KBM-7 (cell line): ENCODE measurements at regions not wholly inside any gene's neighbourhood (a gene's known extent, or its start where the extent isn't known, plus 50 kb on each side); places are given as distances from the start of the nearest gene placed in this dataset.

ENCODE experiments used
- DNase-seq: peaks from one replicate; pipeline ENCODE4 v3.0.0-alpha.2; 2015
- in situ Hi-C: fragments of 300-500 bp; cut with MboI; formaldehyde crosslinking; loops from 2 replicates; pipeline ENCODE4 v1.14.3; 2020; ENCODE audit warnings: low sequenced_read_pairs, low pct_unique_long_range_greater_than_20kb, mixed read lengths

DNA sequence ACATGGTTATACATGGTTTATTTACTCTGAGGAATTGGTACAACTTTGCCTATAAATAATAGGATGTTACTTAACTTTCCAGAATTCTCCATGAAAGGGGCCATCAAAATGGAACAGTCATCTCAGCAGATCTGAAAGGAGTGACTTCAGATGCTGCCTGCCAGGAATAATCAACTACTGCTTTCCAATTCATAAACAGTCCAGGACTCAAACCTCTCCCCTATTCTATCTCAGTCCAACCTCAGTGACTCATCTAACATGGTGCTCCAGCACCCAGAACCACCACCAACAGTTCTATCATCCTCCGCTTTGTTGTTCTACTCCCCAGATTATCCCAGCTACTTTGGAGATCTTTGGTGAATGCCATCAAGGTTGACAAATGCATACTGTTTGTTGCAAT, 221.5 kb upstream of the MPDZ start:
- in situ Hi-C loops, result no loop called here
- no peak for DNase-seq

DNA sequence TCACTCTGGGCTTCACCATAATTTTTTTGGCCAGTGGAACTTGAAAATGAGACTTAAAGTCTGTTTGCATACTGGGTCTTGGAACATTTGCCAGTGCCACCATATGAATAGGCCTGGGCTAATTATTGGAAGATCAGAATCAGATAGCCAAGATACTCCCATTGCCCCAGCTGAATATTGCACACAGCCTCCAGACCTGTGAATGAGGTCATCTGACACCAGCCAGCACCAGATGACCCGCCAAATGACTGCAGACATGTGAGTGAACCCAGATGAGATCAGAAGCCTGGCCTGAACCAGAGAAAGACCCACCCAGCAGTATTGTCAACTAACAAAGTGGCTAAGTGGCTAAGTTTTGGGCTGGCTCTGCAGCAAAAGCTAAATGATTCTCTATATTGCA, 220.5 kb upstream of the MPDZ start:
- in situ Hi-C loops, result no loop called here
- no peak for DNase-seq

DNA sequence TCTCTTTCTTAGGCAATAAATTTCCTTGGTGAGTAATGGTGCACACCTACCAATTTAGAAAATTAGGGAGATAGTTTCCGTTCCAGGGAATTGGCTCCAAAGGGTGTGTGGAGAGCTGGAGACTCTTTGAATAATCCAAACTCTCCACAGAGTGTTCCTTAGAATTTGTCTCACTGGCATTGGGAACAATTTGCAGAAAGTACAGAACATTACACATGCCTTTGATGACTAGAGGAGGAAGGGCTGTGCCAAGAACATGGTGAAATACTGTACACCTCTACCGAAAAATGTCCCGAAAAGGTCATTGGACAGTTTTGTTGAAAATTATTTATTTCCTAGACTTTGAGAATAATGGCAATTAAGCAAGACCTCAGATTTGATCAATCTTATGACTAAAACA, 214.2 kb upstream of the MPDZ start:
- in situ Hi-C loops, result no loop called here
- no peak for DNase-seq

DNA sequence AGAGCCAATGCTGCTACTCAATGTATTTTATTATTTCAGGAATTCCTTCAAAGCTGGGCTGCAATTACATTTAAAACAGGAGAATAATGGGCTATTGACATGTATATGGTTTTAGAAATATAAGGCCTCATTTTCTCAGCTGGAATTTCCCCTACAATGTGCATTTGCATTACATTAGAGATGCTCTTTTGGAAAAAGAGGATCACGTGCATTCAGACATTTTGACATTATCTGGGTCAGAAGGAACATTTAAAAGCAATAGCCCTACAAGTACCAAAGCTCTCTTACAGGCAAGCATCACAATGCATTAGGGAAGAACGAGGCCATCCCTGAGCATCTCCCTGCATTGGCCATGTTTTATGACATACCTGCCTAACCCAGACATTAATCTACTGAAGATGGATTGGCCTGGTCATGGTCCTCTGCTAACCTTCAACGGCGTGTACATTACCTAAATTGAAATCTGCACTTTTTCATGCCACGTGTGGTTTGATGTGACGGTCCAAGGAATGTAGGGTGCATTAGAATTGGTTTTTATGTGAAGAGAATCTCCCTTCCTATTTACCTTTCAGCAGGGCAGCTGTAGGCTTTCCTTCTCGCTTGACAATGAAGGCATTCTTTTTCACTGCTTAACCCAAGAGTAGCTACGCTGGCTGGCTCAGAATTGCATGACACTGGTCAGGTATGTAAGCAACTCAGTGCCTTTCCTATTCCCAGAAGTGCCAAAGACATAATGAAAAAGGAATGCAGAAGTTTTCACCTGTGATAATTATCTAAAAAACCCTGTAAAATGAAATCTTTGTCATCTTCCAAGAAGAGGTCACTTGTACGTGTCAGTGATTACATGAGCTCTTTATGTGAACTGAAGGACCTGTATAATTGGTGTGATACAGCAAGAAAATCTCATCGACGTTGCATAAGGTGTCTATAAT, 212.3 kb upstream of the MPDZ start:
- DNase-seq, result no peak
- in situ Hi-C loops, result no loop called here

DNA sequence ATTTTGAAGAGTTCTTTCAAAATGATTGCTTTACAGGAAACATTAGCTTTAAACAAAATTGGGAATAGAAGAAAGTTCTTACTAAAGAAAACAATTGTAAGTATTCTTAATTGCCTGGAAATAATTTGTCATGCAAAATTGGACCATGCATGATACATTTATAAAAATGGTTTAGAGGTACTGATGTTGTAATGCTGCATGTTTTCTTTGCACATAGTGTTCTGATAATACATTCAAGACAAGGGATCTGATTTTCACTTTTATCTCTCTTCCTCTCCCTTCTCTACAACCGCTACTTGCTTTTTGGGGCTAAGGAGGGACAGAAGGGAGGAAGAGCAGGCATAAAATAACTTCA, 211.6 kb upstream of the MPDZ start:
- DNase-seq, result no peak
- in situ Hi-C loops, result no loop called here

DNA sequence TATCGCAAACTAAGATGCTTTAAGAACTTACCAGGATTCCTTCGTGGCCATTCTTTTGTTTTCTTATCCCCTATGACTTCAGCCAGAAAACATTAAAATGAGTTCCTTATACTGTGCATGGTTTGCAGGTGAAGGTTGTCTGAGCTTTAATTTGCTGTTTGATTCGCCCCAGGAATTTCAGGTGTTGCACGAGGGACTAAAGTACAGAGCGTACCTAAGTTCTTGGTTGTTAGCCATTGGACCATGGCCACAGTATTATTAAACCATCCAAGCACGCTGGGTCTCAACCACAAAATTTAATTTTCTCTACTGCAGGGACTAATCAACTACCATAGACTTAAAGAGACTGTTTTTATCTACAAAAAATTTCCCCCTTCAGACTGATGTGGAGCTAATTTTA, 208.4 kb upstream of the MPDZ start:
- in situ Hi-C loops, result no loop called here
- DNase-seq, result no peak

DNA sequence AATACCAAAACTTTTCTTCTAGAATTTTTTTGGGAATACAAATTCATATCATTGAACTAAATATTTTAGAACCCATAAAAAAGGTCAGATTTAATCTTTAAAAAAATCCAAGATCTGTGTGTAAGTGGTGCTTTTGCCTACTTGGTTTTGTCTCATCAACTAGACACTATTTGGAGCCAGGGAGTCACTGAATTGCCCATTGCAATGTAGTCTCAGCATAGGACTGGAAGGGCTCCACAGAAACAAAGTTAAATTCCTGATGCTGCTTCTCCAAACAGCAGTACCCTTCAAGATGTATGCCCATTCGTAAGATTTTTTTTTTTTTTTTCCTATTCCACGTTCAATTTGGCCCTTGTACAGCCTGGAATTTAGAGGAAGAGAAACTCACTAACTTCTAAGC, 208.0 kb upstream of the MPDZ start:
- in situ Hi-C loops, result no loop called here
- no peak for DNase-seq

DNA sequence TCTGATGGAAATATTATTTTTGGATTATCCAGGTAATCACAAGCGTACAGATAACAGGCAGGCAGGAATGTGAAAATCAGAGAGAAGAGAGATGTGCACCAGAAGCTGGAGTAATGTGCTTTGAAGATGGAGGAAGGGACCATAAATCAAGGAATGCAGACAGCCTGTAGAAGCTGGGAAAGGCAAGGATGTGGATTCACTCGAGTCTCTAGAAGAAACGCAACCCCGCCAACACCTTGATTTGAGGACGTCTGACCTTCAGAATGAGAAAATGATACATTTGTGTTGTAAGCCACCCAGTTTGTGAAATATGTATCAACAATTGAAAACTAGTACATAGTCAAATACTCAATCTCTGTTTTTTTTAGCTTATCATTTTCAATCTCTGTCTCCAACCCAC, 207.6 kb upstream of the MPDZ start:
- in situ Hi-C loops, result no loop called here
- no peak for DNase-seq

DNA sequence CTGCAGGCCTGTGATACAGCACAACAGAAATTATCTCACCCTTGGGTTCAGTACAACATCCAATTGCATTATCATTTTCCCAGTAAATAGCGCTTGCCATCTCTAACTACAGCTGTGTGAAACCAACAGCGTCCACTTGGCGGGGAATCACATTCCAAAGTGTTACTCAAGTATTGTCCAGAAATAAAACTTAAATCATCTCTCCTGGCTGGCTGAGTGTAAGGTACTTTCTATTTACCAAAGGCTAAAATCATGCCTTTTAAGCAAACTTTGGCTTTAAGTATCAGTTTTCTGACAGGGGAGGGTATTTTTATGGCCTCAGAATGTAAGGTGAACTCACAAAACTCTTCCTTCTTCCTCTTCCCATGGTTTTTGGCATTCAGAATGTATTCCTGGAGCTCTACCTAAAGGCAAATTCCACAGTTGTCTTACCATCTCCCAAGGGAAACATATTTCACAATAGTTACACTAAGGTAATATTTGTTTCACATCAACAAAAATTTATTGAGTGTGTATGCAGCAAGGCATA, 205.6 kb upstream of the MPDZ start:
- in situ Hi-C loops, result no loop called here
- DNase-seq, result no peak

DNA sequence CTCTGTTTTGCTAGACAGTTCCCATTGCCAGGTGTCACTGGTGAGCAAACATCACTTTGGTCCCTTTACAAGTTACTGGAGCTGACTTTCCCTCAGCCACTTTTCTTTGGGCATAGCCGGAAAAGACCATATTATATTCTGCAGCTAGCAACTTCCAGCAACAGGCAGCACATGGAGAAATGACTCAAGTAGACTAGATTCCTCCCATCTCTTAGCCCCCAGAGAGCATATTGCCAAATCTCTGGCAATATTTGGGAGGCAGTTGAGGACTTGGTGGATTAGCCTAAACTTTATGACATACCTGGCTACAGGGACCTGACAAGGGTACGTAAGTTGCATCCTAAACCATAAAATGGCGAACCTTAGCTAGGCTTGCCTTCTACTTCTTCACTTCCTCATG, 204.7 kb upstream of the MPDZ start:
- in situ Hi-C loops, result no loop called here
- no peak for DNase-seq

DNA sequence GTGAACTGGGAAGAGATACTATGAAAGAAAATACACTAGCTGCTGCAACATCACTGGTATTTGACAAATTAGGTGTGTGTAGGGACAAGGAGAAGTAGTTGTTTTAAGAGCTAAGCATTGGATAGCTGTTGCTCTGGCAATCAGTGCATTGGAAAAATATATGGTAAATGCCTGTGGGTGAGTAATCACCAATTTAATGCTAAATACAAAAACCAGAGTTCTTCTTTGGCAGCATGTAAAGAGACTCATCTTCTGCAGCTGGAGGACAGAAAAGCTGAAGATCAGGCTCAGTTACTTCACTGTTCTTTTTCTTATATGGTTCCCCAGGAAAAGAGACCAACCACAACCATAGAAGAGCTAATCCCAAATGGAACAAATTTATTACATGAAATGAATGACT, 201.8 kb upstream of the MPDZ start:
- no peak for DNase-seq
- in situ Hi-C loops, result no loop called here

DNA sequence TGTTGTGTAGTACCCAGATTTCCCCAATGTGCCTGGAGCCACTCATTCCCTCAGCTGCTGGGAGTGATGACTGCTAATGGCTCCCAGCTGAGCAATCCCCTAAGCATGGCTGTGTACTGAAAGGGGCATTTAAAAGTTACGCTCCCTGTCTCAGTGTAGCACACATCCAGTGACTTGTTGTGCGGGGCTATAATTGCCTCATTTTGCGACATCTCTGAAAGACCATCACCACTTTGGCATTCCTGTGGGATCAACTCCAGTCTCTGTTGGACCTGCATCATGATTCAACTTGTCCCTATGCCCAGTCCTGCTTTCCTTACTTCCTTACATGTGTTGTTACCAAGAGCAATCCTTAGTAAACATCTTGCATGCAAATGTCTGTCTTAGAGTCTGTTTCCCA, 201.2 kb upstream of the MPDZ start:
- in situ Hi-C loops, result no loop called here

DNA sequence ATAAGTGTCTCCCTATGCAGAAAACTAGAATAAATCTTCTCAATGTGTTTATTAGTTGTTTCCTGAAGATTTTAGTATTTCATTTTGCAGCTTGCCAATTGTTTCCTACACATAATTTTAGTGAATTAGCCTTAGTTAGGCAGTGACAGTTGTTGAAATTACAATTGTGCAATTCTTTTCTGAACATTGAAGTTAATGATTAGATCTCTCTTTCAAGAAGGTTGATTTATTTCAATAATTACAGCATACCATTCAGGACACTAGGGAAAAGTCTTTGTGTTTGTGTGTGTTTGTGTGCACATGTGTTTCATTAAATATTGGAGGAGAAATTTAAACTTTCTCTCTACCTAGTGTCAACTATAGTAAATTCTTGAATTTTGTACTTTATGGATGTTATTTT, 199.6 kb upstream of the MPDZ start:
- in situ Hi-C loops, result no loop called here
- no peak for DNase-seq

More for the DNA sequence above, 201.2 kb upstream of the MPDZ start:
- DNase-seq, result no peak

DNA sequence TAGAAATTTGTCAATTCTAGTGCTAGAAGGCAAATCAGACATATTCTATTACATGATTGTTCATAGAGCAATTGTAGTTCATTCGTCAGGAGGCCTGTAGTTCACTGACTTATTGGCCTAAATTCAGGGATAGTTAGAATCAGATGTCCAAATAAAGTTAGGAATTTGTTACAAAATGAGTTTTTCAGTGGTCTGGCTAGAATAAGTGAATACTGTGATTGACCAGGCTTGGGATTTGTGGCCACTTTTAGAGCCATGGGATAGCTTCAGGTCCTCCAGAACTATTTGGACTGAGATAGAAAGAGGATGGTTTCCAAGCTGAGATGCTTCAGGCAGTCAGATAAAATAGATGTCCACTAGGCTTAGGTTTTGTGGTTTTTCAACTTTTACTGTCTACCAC, 199.1 kb upstream of the MPDZ start:
- DNase-seq, result no peak
- in situ Hi-C loops, result no loop called here

DNA sequence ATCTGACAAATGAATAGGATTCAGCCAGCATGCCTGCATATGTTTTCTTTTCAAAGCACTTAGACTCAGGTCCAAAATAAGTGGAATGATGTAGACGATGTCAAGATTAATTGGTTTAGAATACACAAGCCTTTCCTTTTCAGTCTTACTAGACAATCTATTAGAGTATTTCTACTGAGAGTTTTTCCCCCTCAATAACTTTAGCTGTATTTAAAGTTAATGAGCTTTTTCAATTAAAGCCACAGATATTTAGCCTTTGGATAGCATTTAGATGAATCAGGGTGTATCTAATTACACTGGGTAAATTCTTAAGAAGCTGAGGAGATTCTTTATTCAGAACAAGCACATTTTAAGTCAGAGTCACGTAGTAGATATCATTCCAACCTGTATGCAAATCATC, 198.7 kb upstream of the MPDZ start:
- in situ Hi-C loops, result no loop called here
- DNase-seq, result no peak

DNA sequence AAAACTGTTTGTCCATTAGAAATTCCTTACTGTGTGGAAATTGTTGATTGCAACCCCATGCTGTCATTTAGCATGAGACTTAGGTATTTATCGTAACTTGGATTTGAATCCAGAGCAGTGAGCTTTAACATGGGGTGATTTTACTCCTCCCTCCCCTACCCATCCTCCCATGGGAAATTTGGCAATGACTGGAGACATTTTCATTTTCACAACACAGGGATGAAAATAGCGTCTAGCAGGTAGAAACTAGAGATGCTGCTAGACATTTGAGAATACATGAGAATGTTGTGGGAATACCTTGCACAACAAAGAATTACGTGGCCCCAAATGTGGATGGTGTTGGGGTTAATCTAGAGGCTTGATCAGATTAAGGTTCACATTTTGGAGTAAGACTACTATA, 191.3 kb upstream of the MPDZ start:
- in situ Hi-C loops, result no loop called here
- DNase-seq, result no peak

DNA sequence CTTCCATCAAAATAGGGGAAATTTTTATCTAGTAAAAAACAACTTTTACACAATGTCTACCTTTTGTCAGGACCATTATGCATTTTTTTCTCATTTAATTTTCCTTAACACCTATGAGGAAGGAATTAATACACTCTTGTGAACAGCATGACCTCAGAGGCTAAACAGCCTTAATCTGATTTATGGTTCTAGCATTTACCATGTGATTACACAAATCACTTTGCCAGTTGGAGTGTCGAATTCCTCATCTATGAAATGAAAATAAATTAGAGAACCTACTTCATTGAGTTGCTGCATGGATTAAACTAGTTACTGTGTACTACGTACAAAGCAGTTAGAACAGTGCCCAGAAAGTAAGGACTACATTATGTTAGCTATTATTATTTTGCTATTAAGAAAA, 187.7 kb upstream of the MPDZ start:
- DNase-seq, result no peak
- in situ Hi-C loops, result no loop called here

DNA sequence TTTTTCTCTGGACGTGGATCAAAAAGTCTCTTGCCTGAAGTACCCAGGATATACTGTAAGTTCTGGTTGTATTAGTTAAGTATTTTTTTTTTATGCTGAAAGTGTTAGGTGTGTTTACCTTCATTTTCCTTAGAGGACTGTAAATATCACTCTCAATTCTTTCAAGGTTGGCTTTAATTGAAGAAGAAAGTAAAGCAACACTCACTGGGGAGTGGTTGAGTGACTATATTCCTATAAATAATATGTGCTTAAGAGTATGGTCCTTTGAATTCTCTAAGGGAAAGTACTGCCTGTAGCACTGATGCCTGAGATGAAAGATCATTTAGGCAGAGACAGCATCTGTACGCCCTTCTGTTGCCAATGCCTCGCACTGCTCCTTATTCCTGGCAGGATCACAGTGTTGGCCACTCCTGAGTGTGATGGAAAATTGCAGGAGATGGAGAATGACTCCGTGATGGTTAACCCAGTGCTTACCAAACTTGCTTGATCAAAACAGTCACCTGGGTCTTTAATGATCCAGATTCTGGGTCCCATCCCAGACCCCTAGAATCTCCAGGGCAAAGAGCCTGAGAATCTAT, 182.0 kb upstream of the MPDZ start:
- in situ Hi-C loops, result no loop called here
- DNase-seq, result no peak

DNA sequence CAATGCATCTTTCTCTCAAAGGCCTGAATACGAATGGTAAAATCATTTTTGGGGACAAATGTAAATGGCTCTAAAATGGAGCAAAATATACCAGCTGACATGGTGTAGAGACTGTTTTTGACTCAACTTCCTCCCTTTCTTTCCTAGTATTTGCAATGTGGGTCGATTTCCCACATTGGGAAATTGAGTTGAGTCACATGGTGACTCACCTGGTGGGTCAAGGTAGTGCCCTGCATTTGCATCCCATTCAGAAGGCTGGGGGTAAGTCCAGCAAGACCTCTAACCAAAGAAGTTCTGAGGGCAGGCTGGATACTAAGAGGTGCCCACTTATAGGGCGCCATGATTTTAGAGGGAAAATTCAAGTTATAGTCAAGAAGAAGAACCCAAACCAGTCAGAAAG, 179.6 kb upstream of the MPDZ start:
- in situ Hi-C loops, result no loop called here
- no peak for DNase-seq

DNA sequence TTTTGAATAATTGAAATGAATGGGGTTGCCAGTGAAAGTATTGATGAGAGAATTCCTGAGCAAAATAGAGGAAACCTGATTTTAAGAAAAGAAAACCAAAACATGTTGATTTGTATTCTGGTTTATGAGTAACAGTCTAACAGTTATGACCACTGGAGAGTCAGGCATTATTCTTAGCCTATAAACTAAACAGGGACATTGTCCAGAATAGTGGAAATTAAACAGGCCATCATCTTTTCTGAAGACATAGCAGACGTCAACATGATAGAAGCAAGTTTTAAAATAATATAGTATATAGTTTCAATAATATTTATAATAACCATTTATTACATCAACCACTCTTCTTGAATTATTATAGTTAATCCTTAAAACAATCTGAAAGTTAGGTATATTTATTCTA, 178.3 kb upstream of the MPDZ start:
- in situ Hi-C loops, result no loop called here
- DNase-seq, result no peak

DNA sequence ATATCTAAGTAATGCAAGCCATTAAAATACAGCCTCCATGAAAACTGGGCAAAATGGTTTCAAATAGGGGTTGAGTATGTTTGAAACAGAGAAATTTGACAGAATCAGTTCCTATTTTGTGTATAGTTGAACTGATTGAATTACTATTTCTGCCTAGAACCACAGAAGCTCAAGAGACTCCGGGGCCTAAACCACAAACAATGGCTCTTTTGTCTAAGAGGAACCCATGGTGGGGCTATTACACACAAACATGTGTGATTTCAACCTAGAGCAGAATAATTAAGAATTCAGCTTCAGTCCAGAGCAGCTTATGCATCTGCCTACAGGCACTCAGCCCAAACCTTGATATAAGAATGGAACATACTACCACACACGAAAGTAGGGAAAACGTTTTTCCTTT, 171.2 kb upstream of the MPDZ start:
- in situ Hi-C loops, result no loop called here
- no peak for DNase-seq
